ENCODE measurements at regions not wholly inside any gene's neighbourhood (a gene's known extent, or its start where the extent isn't known, plus 50 kb on each side); places are given as distances from the start of the nearest gene placed in this dataset.

DNA sequence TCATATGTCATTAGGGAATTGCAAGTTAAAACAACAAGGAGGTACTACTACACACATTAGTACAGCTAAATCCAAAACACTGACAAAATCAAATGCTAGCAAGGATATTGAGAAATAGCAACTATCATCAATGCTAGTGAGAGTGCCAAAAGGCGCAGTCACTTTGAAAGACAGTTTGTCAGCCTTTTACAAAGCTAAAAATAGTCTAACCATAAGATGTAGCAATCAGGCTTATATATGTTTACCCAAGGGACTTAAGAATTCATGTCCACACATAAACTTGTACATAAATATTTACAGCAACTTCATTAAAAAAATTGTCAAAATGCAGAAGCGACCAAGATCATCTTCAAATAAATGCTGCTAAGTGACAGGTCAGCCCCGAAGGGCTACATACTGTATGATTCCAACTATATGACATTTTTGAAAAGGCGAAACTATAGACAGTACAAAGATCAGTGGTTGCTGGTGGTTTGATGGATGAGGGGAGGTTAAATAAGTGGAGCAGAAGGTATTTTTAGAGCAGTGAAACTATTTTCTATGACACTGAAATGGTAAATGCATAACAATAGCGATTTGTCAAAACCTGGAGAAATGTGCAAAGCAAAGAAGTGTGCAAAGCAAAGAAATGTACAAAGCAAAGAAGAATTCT is 704.8 kb downstream of the ARAP2 start:
- TF ChIP-seq CTCF (IDR thresholded peaks at IDR 0.05 in 2 of 3, conservative IDR thresholded peaks at IDR 0.05 in 1 of 3; ENCODE audit: borderline replicate concordance in 1 of 3, insufficient read depth in 1 of 3, low read depth in 2 of 3, low read length in 2 of 3) (no peak), POLR2A (IDR thresholded peaks at IDR 0.05; ENCODE audit: borderline replicate concordance, extremely low read depth, insufficient read depth, insufficient read length) (no peak), EZH2 (IDR thresholded peaks at IDR 0.05) (no peak), POLR2AphosphoS5 (IDR thresholded peaks at IDR 0.05; ENCODE audit: low read depth, low read length) (no peak), SRF (IDR thresholded peaks at IDR 0.05; ENCODE audit: low read depth) (no peak), FOSL1 (IDR thresholded peaks at IDR 0.05; ENCODE audit: low read depth) (no peak), EZH2phosphoT487 (IDR thresholded peaks at IDR 0.05; ENCODE audit: borderline replicate concordance) (no peak), REST (IDR thresholded peaks at IDR 0.05; ENCODE audit: low read depth) (no peak), SP1 (IDR thresholded peaks at IDR 0.05; ENCODE audit: low read depth) (no peak), ATF3 (IDR thresholded peaks at IDR 0.05) (no peak), TCF7L2 (IDR thresholded peaks at IDR 0.05; ENCODE audit: borderline replicate concordance, extremely low read depth, insufficient read depth, insufficient read length) (no peak), ZNF274 (IDR thresholded peaks at IDR 0.05; ENCODE audit: low read depth, low read length) (no peak)
- TF ChIP-seq, protein P1, sequence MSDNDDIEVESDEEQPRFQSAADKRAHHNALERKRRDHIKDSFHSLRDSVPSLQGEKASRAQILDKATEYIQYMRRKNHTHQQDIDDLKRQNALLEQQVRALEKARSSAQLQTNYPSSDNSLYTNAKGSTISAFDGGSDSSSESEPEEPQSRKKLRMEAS (IDR thresholded peaks at IDR 0.05) = no peak

Data from HCT116 (cell line).